ENCODE measurements at regions not wholly inside any gene's neighbourhood (a gene's known extent, or its start where the extent isn't known, plus 50 kb on each side); places are given as distances from the start of the nearest gene placed in this dataset.
A peak's percentile ranks its signal among the peaks of the same experiment; 100 is the strongest.

DNA sequence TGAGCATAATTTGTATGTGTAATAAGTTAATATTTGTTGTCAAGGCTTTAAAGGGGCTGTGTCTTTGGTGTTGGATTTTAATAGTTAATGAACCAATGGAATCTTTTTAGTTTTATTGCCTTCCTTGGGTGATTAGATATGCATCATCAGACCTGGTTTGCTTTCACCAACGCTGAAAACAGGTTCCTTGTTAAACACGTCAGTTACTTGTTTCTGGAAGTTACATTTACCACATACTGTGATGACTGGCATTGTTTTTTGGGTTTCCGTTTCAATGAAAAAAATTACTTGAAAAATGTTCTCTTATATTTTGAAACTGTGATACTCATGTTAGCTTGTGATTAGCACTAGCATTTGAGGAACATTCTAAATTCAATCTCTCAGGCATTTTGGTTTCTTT is 58.6 kb upstream of the RNF144B start:
- Mint-ChIP-seq H3K36me3 (no peaks in the 10 kb centered on the region), H3K4me3 (peak overlapping the region in 1 of 2 donors; percentile 67), H3K27me3 (ENCODE audit: low read depth in 3 of 3) (peaks cover 0 to 2% (median 0%) of the 10 kb centered on the region in 3 donors), H3K9me3 (no peaks in the 10 kb centered on the region), H3K4me1 (peaks cover 61% of the 10 kb centered on the region), H3K27ac (peak overlapping the region; percentile 97 to 99 (median 97))
- Histone ChIP-seq H3K79me2 (ENCODE audit: insufficient read depth, low read length) (peaks cover 4% of the 10 kb centered on the region), H3K4me3 (replicated peaks in 1 of 3; ENCODE audit: low read depth in 2 of 3, low read length in 3 of 3) (peak overlapping the region in 1 of 3 experiments; percentile 55), H3K4me2 (replicated peaks; ENCODE audit: extremely low read depth, low read length, poor library complexity, severe bottlenecking) (peak overlapping the region; percentile 63), H4K20me1 (ENCODE audit: insufficient read depth, low read length) (no peaks in the 10 kb centered on the region), H3K4me1 (ENCODE audit: control insufficient read depth in 1 of 2, insufficient read depth in 2 of 2, low read length in 2 of 2) (peaks cover 68 to 75% of the 10 kb centered on the region in 2 donors), H3K9me3 (replicated peaks in 1 of 2; ENCODE audit: control insufficient read depth in 1 of 2, insufficient read depth in 1 of 2, low read length in 2 of 2) (no peaks in the 10 kb centered on the region), H3K36me3 (replicated peaks in 1 of 2; ENCODE audit: control insufficient read depth in 1 of 2, insufficient read depth in 2 of 2, low read length in 2 of 2) (no peaks in the 10 kb centered on the region), H2AFZ (ENCODE audit: insufficient read depth, low read depth, low read length, poor library complexity, severe bottlenecking) (no peak overlapping the region), H3K9ac (ENCODE audit: insufficient read depth, low read length, poor library complexity, severe bottlenecking) (peak overlapping the region; percentile 73), H3K27ac (ENCODE audit: low read depth in 1 of 2, low read length in 2 of 2) (peak overlapping the region; percentile 96 to 97), H3K27me3 (ENCODE audit: control insufficient read depth in 2 of 2, insufficient read depth in 2 of 2, low read length in 2 of 2) (no peaks in the 10 kb centered on the region)
- intact Hi-C loops (cut with micrococcal nuclease): loop anchor here (10.0 kb wide), 2 partner anchors 56 to 64 kb away; partner anchors contain the start of genes DEK (in 1 of the 2) and RNF144B (in 1 of the 2)
- DNase-seq: peak; percentile 79 to 91 (median 81)
- no CpG with 5 or more reads among the region's 3 CpGs for WGBS (ENCODE audit: insufficient coverage)
- TF ChIP-seq, protein P1, sequence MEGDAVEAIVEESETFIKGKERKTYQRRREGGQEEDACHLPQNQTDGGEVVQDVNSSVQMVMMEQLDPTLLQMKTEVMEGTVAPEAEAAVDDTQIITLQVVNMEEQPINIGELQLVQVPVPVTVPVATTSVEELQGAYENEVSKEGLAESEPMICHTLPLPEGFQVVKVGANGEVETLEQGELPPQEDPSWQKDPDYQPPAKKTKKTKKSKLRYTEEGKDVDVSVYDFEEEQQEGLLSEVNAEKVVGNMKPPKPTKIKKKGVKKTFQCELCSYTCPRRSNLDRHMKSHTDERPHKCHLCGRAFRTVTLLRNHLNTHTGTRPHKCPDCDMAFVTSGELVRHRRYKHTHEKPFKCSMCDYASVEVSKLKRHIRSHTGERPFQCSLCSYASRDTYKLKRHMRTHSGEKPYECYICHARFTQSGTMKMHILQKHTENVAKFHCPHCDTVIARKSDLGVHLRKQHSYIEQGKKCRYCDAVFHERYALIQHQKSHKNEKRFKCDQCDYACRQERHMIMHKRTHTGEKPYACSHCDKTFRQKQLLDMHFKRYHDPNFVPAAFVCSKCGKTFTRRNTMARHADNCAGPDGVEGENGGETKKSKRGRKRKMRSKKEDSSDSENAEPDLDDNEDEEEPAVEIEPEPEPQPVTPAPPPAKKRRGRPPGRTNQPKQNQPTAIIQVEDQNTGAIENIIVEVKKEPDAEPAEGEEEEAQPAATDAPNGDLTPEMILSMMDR (IDR thresholded peaks at IDR 0.05): no peak

DNA sequence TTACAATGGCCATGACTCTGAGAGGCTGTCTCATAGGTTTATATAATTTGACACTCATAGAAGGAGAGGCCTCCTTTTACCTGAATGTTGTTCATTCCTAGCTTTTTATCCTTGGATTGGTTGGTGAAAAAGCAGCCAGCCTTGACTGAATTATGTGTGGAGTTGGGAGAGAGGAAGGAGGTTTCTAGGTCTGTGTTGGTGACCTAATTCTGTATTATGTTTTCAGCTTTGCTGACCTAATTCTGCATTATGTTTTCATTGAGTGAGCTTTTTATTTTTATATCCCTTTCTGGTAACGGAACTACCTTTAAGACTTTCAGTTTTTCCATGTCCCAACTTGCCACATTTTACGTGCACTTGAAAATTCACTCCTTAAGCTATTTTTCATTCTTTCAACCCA is 59.1 kb upstream of the RNF144B start:
- TF ChIP-seq, protein P1 (IDR thresholded peaks at IDR 0.05): no peak
- WGBS (ENCODE audit: insufficient coverage): no CpG with 5 or more reads among the region's 2 CpGs
- Mint-ChIP-seq H3K36me3 (no peaks in the 10 kb centered on the region), H3K27me3 (ENCODE audit: low read depth in 3 of 3) (peaks cover 0 to 2% (median 0%) of the 10 kb centered on the region in 3 donors), H3K4me1 (peaks cover 61% of the 10 kb centered on the region), H3K4me3 (peak overlapping the region in 1 of 2 donors; percentile 67), H3K9me3 (no peaks in the 10 kb centered on the region), H3K27ac (peak overlapping the region; percentile 97 to 99 (median 97))
- peaks cover 68 to 75% of the 10 kb centered on the region in 2 donors for H3K4me1 ChIP-seq (ENCODE audit: control insufficient read depth in 1 of 2, insufficient read depth in 2 of 2, low read length in 2 of 2)
- H3K27me3 ChIP-seq (ENCODE audit: control insufficient read depth in 2 of 2, insufficient read depth in 2 of 2, low read length in 2 of 2): no peaks in the 10 kb centered on the region
- H3K27ac ChIP-seq (ENCODE audit: low read depth in 1 of 2, low read length in 2 of 2): peak overlapping the region; percentile 74 to 96
- H3K36me3 ChIP-seq (replicated peaks in 1 of 2; ENCODE audit: control insufficient read depth in 1 of 2, insufficient read depth in 2 of 2, low read length in 2 of 2): no peaks in the 10 kb centered on the region
- no peak for DNase-seq
- H3K4me3 ChIP-seq (replicated peaks in 1 of 3; ENCODE audit: low read depth in 2 of 3, low read length in 3 of 3): peak overlapping the region in 2 of 3 experiments; percentile 11 to 55
- H3K4me2 ChIP-seq (replicated peaks; ENCODE audit: extremely low read depth, low read length, poor library complexity, severe bottlenecking): peak overlapping the region; percentile 63
- no peaks in the 10 kb centered on the region for H3K9me3 ChIP-seq (replicated peaks in 1 of 2; ENCODE audit: control insufficient read depth in 1 of 2, insufficient read depth in 1 of 2, low read length in 2 of 2)
- peak overlapping the region; percentile 73 for H3K9ac ChIP-seq (ENCODE audit: insufficient read depth, low read length, poor library complexity, severe bottlenecking)
- H2AFZ ChIP-seq (ENCODE audit: insufficient read depth, low read depth, low read length, poor library complexity, severe bottlenecking): peak overlapping the region; percentile 55
- intact Hi-C loops (cut with micrococcal nuclease): loop anchor here (10.0 kb wide), 2 partner anchors 57 to 63 kb away; partner anchors contain the start of genes DEK (in 1 of the 2) and RNF144B (in 1 of the 2)
- H4K20me1 ChIP-seq (ENCODE audit: insufficient read depth, low read length): no peaks in the 10 kb centered on the region
- H3K79me2 ChIP-seq (ENCODE audit: insufficient read depth, low read length): peaks cover 4% of the 10 kb centered on the region

Measured in CD14-positive monocyte (primary cell).